Lower leg skin (tissue), 3 donors: ENCODE measurements at regions not wholly inside any gene's neighbourhood (a gene's known extent, or its start where the extent isn't known, plus 50 kb on each side); places are given as distances from the start of the nearest gene placed in this dataset.

Experiments used
- CTCF ChIP-seq, 3 donors: fragments of 450-650 bp; IDR thresholded peaks; one replicate each; pipeline ENCODE4 v1.5.1; 2016; ENCODE audit warnings: antibody characterized with exemption in 3 of 3, mild to moderate bottlenecking in 3 of 3, moderate library complexity in 2 of 3
- POLR2A ChIP-seq, 2 donors: fragments of 450-650 bp; IDR thresholded peaks; one replicate each; pipeline ENCODE4 v1.6.1; 2016 to 2017; ENCODE audit warnings: antibody characterized with exemption in 2 of 2, mild to moderate bottlenecking in 1 of 2, moderate library complexity in 1 of 2

GRCh38 chr12:25827141-25827540, 131.3 kb upstream of the RASSF8 start:
- TF ChIP-seq CTCF (IDR thresholded peaks at IDR 0.05) (no peak), POLR2A (IDR thresholded peaks at IDR 0.05) (no peak)
